ENCODE measurements at regions not wholly inside any gene's neighbourhood (a gene's known extent, or its start where the extent isn't known, plus 50 kb on each side); places are given as distances from the start of the nearest gene placed in this dataset.

- TF ChIP-seq CTCF (optimal IDR thresholded peaks at IDR 0.05 in 1 of 3, IDR thresholded peaks at IDR 0.05 in 1 of 3, conservative IDR thresholded peaks at IDR 0.05 in 1 of 3; ENCODE audit: extremely low read depth in 1 of 3, insufficient read depth in 2 of 3, low read length in 3 of 3) (no peak), EZH2 (IDR thresholded peaks at IDR 0.05; ENCODE audit: low read length) (no peak)
Observed at GRCh38 chr5:57710126-57710525, 227.5 kb upstream of the ACTBL2 start.
